Calu3 (cell line): ENCODE measurements at regions not wholly inside any gene's neighbourhood (a gene's known extent, or its start where the extent isn't known, plus 50 kb on each side); places are given as distances from the start of the nearest gene placed in this dataset.

ENCODE experiments used
- BruUV-seq: library from RNA; stranded (reverse); fragments of 400-500 nt; replicated peaks from 2 replicates; lab custom pipeline; 2021; lab: Mats Ljungman, UMichigan
- CTCF ChIA-PET: fragments of 300-600 bp; sonication (Branson Sonifier 250); formaldehyde crosslinking; loops from one replicate; lab custom pipeline; 2022; ENCODE audit warnings: antibody characterized with exemption; lab: Charles Lee
- DNase-seq: peaks from one replicate; pipeline ENCODE4 v3.0.0; 2022
- H3K27ac Mint-ChIP-seq: one replicate; pipeline ENCODE4 v1.8.0; 2022; ENCODE audit warnings: mixed read lengths; ENCODE audit not compliant: unreplicated experiment
- H3K27me3 Mint-ChIP-seq: one replicate; pipeline ENCODE4 v1.8.0; 2022; ENCODE audit warnings: mixed read lengths; ENCODE audit not compliant: unreplicated experiment
- H3K36me3 Mint-ChIP-seq: one replicate; pipeline ENCODE4 v1.8.0; 2022; ENCODE audit warnings: mild to moderate bottlenecking, moderate library complexity, mixed read lengths; ENCODE audit not compliant: insufficient read depth, unreplicated experiment
- H3K4me1 Mint-ChIP-seq: one replicate; pipeline ENCODE4 v1.8.0; 2022; ENCODE audit warnings: mild to moderate bottlenecking, low read depth, mixed read lengths; ENCODE audit not compliant: unreplicated experiment
- H3K4me3 Mint-ChIP-seq: one replicate; pipeline ENCODE4 v1.8.0; 2022; ENCODE audit warnings: mild to moderate bottlenecking, low read depth, moderate library complexity, mixed read lengths; ENCODE audit not compliant: unreplicated experiment
- H3K9me3 Mint-ChIP-seq: one replicate; pipeline ENCODE4 v1.8.0; 2022; ENCODE audit warnings: low read depth, mixed read lengths; ENCODE audit not compliant: unreplicated experiment
- intact Hi-C: fragments of 100-400 bp; cut with micrococcal nuclease; formaldehyde crosslinking; loops from one replicate; pipeline ENCODE4 v1.10.0; 2022; ENCODE audit not compliant: unreplicated experiment
- TF ChIP-seq, protein P1 (sequence below): fragments of 200-600 bp; IDR thresholded peaks from one replicate; pipeline ENCODE4 v1.8.0; 2022; ENCODE audit warnings: antibody characterized with exemption; ENCODE audit not compliant: unreplicated experiment

- BruUV-seq, result no TSS peak
- no peaks in the 10 kb centered on the region for H3K9me3 Mint-ChIP-seq
- H3K4me3 Mint-ChIP-seq, result no peak overlapping the region
- CTCF ChIA-PET, result interaction anchor here (0.6 to 0.9 kb wide), 2 partner anchors 37 to 368 kb away, joined by 3 read pairs; partner anchors contain the start of gene BTG1
- no peak for DNase-seq
- no peaks in the 10 kb centered on the region for H3K27me3 Mint-ChIP-seq
- peak overlapping the region; percentile 19 for H3K27ac Mint-ChIP-seq
- intact Hi-C loops, result no loop called here
- no peaks in the 10 kb centered on the region for H3K36me3 Mint-ChIP-seq
- TF ChIP-seq, protein P1, sequence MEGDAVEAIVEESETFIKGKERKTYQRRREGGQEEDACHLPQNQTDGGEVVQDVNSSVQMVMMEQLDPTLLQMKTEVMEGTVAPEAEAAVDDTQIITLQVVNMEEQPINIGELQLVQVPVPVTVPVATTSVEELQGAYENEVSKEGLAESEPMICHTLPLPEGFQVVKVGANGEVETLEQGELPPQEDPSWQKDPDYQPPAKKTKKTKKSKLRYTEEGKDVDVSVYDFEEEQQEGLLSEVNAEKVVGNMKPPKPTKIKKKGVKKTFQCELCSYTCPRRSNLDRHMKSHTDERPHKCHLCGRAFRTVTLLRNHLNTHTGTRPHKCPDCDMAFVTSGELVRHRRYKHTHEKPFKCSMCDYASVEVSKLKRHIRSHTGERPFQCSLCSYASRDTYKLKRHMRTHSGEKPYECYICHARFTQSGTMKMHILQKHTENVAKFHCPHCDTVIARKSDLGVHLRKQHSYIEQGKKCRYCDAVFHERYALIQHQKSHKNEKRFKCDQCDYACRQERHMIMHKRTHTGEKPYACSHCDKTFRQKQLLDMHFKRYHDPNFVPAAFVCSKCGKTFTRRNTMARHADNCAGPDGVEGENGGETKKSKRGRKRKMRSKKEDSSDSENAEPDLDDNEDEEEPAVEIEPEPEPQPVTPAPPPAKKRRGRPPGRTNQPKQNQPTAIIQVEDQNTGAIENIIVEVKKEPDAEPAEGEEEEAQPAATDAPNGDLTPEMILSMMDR, result no peak
- peaks cover 12% of the 10 kb centered on the region for H3K4me1 Mint-ChIP-seq
Observed at GRCh38 chr12:91778091-91778832, 367.4 kb downstream of the BTG1 start.

DNA sequence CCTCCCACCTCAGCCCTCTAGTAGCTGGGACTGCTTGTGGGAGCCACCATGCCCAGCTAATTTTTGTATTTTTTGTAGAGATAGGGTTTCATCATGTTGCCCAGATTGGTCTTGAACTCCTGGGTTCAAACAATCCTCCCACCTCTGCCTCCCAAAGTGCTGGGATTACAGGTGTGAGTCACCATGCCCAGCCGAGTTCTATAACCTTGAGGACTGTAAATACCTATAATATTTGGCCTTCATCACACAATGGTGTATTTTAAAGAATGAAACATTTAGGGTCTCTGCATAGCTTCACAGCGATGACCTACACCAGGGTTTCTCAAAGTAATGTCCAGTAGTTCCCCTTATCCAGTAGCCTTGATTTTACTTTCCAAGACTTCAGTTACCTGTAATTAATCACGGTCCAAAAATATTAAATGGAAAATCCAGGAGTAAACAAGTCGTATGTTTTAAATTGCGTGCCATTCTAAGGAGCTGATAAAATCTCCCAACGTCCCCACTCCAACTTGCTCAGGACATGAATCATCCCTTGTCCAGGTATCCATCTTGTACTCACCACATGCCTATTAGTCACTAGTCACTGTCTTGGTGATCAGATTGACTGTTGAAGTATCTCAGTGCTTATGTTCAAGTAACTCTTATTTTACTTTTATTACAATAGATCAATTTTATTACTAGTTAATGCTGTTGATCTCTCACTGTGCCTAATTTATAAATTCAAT is 368.2 kb downstream of the BTG1 start:
- CTCF ChIA-PET, result no interaction called here
- Mint-ChIP-seq H3K36me3 (no peaks in the 10 kb centered on the region), H3K4me1 (peaks cover 12% of the 10 kb centered on the region), H3K4me3 (no peak overlapping the region), H3K27ac (no peak overlapping the region), H3K27me3 (no peaks in the 10 kb centered on the region), H3K9me3 (no peaks in the 10 kb centered on the region)
- intact Hi-C loops, result no loop called here
- DNase-seq, result no peak
- TF ChIP-seq, protein P1, result no peak
- BruUV-seq, result no TSS peak

DNA sequence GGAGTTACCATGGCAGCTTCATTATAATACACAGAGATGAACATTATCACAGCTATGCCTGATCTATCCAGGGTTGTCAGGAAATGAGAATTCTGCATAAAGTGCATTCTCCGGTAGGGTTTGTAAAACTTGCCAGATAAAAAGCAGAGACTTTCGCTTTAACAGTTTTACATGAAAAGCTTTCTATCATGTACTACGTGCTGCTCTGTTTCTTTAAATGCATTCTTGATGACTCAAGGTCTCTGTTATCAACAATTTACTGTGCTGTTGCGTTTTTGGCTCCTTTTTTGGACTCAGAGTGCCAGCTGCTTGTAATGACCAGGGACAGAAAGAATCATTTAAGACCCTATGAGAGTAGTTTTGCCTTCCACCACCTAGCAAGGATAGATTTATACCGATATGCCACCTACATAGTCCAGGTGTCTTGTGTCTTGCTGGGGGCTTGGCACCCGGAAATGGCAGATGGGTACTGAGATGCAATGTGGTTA is 371.2 kb downstream of the BTG1 start:
- intact Hi-C loops, result no loop called here
- H3K27ac Mint-ChIP-seq, result no peak overlapping the region

DNA sequence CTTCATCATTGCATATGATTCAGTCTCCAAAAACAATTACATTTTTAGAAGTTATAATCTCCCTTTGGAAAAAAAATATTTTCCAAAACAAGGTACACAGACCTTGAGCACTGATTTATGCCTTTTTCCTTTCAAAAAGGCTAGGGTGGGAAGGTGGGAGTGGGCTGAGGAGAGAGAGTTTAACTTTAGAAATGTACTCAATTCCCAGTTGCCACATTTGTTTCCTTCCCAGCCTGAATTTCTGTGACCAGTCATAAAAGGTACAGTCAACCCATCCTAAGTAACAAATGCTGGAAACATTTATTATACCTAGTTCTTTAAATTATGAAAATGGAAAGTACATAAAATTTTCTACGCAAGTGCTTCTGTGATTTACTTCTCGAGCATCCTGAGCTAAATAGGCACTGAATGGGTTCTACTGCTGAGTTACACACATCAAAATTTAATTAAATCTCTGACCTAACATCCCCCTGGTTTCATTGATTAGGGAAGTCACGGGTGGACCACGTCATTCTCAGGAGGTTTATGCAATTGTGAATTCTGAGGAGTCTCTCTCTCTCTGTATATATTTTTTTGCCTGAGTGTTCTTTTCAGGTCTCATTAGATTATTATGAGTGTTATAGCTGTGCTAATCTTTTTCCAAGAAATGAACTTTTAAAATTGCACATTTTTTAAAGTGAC is 371.8 kb downstream of the BTG1 start:
- TF ChIP-seq, protein P1, result no peak
- no peaks in the 10 kb centered on the region for H3K9me3 Mint-ChIP-seq
- H3K4me1 Mint-ChIP-seq, result peaks cover 5% of the 10 kb centered on the region
- no peaks in the 10 kb centered on the region for H3K36me3 Mint-ChIP-seq
- CTCF ChIA-PET, result interaction anchor here (1.2 kb wide), 1 partner anchor 10 kb away, joined by 3 read pairs; no protein-coding TSS in a partner anchor
- no peak overlapping the region for H3K4me3 Mint-ChIP-seq
- H3K27ac Mint-ChIP-seq, result no peak overlapping the region
- no peak for DNase-seq
- no TSS peak for BruUV-seq
- intact Hi-C loops, result no loop called here
- no peaks in the 10 kb centered on the region for H3K27me3 Mint-ChIP-seq

More for the DNA sequence above, 371.2 kb downstream of the BTG1 start:
- Mint-ChIP-seq H3K4me3 (no peak overlapping the region), H3K27me3 (no peaks in the 10 kb centered on the region), H3K36me3 (no peaks in the 10 kb centered on the region), H3K4me1 (peaks cover 11% of the 10 kb centered on the region), H3K9me3 (no peaks in the 10 kb centered on the region)
- no TSS peak for BruUV-seq
- TF ChIP-seq, protein P1, result no peak
- no peak for DNase-seq
- CTCF ChIA-PET, result interaction anchor here (1.2 kb wide), 1 partner anchor 10 kb away, joined by 3 read pairs; no protein-coding TSS in a partner anchor
